T47D (cell line): ENCODE measurements at regions not wholly inside any gene's neighbourhood (a gene's known extent, or its start where the extent isn't known, plus 50 kb on each side); places are given as distances from the start of the nearest gene placed in this dataset.
"Not testable (repeated sequence)": the region's sequence is repeated elsewhere in the genome, so short reads cannot be mapped to it uniquely, and the experiment has no call there.

Experiments
- DNase-seq, 2 experiments: peaks; one replicate each; pipeline versions ENCODE4 v3.0.0 to v3.0.0-alpha.2; 2011 to 2012; ENCODE audit warnings: low read depth in 1 of 2, low spot score in 1 of 2
- JUND ChIP-seq: IDR thresholded peaks from 2 replicates; pipeline ENCODE4 v1.6.1; 2012; ENCODE audit warnings: low read depth
- in situ Hi-C: cut with HindIII; loops from 2 replicates; pipeline ENCODE4 v1.10.0; 2016; ENCODE audit warnings: low sequenced_read_pairs, low pct_unique_long_range_greater_than_20kb

DNA sequence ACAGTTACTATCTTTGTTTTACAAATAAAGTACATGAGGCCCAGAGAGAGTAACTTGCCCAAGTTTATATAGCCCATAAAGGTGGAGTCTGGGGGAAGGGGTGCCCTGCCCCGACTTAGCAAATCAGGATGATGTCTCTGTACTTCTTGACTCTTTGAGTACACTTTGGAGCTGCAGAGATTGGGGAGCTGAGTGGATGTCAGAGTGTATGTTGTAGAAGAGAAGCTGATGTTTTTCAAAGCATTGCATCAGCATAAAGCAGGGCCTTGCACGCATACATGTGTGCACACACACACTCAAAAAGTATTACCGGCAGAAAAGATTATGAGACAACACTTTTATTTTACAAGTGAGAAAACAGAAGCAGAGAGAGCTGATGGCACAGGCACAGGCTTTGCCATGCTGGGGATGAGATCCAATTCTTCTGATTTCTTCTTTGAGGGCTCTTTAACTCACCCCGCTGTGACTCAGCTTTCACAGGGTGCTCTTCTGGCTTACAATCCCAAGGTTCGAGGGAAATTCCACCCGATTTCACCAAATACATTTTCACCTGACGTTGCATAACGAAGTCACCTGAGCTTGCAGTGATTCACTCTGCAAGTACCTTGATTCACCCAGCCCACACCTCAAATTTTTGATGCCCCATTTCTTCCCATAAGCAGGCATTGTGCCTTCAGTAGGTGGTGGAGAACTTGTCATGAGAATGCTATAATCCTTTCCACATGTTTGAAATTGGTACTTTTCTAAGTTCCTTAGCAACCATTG lies 292.8 kb upstream of the BOD1L1 start:
- DNase-seq: no peak
- in situ Hi-C loops: no loop called here
- no peak for TF ChIP-seq JUND

DNA sequence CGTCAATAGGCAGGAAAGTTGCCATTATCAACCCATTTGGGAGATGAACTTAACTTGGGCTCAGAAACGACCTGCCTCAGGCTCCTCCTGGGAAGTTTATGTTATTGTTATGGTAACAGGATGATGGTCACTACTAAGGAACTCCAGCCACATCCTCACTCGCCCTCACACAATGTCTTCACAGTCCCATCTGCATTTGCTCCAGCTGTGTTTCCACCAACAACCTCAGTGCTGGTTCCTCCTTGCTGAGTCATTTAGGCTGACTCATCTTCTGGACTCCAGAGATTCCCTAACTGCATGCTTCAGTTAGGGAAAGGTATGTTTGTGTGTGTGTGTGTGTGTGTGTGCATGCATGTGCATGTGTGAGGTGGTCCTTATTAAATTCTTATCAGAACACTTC lies 293.4 kb upstream of the BOD1L1 start:
- in situ Hi-C loops: no loop called here
- no peak for TF ChIP-seq JUND
- no peak for DNase-seq

DNA sequence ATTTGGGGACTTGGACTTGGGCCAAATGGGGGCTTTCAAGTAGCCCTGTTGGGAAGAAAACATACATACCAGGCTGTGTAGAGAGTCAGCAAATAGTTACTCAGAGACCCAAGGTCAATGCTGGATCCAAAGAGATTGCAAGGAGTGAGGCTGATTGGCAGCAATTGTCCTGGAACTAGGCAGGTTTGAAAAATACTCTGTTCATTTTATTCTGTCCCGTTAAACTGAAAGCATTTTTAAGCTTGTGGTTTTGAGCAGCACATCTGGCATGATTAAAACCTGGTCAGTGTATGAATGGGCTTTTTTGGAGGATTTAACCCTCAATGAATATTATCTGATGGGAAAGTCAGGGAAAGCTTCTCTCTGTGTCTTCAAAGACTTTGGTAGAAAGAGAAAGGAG lies 294.3 kb upstream of the BOD1L1 start:
- DNase-seq: no peak
- in situ Hi-C loops: no loop called here
- TF ChIP-seq JUND: no peak

DNA sequence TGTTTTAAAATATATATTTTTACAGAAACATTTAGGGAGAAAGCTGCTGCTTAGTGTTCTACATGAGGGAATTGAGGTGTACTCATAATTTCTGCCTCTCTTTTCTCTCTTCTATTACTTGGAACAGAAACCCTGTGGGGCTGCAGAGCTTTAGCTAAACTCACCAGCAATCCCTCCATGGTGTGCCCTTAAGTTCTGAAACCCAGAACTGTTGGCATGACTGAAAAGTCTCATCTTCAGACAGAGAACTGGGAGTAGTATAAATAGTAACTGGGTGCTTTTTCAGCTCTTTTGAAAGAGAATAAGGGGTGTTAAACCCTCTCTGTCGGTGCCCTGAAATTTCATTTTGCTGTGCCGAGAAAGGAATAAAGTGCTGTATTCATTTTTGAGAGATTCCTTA lies 294.9 kb upstream of the BOD1L1 start:
- in situ Hi-C loops: no loop called here
- no peak for TF ChIP-seq JUND

DNA sequence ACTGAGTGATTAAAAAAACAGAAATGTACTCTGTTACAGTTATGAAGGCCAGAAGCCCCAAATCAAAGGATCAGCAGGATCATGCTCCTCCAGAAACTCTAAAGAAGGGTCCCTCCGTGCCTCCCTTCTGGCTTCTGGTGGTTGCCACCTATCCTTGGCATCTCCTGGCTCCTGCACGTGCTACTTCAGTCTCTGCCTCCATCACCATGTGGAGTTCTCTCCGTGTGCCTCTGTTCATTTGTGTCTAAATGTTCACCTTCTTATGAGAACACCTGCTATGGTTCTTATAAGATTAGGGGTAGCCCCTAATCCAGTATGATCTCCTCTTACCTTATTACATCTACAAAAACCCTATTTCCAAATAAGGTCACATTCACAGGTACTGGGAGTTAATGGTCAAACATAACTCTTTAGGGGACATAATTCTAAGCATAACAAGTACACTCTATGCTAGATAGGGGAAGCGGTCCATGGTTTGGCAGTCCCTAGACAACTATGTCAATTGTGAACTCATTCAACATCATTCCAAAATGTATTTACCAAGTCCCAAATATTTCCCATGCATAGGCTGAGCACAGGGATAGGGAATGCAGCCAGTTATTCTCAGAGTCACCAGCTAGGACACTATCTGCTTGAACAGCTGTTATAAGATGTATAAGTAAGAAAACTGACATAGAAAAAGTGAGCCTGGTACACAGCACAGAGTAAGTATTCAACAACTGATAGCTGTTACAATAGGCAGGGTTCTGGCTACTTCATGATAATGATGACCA lies 295.5 kb upstream of the BOD1L1 start:
- TF ChIP-seq JUND: no peak
- in situ Hi-C loops: no loop called here
- DNase-seq: no peak

More for the DNA sequence above, 294.9 kb upstream of the BOD1L1 start:
- DNase-seq: no peak

DNA sequence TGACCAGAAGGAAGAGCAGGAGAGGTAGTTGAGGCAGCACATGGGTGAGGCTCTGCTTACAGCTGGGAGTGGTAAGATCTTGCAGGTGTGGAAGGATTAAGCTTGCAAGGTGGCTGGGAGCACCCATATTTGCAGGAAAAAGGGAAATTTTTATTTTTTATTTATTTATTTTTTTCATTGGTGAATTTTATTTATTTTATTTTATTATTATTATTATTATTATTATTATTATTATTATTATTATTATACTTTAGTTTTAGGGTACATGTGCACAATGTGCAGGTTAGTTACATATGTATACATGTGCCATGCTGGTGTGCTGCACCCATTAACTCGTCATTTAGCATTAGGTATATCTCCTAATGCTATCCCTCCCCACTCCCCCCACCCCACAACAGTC lies 297.4 kb upstream of the BOD1L1 start:
- DNase-seq, in situ Hi-C loops: not testable (repeated sequence)

DNA sequence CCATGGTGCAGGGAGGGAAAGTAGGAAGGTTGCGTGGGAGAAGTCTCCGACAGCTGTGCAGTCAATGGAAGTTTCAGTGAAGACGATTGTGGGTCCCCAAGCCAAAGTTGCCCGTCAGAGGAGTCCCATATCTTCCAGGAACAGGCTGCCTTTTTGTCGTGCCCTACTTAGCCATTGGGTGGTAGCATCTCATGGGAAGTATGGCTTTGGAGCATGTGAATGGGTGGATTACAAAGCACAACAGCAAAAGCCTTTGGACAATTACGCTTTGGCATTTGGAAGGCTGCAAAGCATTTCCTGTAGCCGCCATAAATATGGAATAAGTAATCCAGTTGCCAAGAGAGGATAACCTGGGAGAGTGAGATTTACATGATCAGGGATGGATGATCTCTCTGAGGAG lies 300.7 kb upstream of the BOD1L1 start:
- in situ Hi-C loops: no loop called here
- no peak for DNase-seq
- no peak for TF ChIP-seq JUND

DNA sequence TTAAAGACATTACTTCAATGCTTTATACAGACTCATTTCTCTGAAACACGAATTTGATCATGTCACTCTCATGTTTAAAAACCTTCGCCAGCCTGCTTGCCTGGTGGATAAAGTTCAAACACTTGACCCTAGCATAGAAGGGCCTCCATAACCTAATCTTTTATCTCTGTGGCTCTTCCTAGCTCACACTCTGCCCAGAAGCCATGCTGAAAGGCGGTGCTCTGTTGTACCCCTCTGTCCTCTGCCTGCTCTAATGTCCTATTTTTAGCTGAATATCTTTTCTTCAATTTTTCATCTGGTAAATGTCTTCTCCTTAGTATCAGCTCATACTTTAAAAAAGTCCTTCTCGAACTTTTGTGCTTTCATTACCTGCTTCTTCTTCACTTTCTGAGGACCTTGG lies 302.6 kb upstream of the BOD1L1 start:
- no peak for TF ChIP-seq JUND
- DNase-seq: no peak
- in situ Hi-C loops: no loop called here

DNA sequence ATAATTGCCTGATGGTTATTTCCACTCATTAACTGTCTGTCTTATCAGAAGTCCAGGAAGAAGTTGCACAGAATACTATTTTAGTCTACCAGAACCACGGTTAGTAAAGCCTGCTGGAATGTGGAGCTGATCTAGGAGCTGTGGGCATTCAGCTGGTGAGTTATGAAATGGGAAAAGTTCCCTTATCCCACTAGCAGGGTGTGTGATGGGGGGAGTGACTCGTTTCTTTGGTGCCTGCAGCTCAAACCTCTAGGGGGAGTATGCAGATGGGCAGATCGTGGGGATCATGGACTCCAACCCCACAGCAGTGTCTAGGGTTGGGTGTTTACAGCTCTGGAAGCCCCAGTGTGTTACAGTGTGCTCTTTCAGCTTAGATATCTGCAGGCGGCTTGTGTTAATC lies 305.7 kb upstream of the BOD1L1 start:
- DNase-seq: no peak
- no peak for TF ChIP-seq JUND
- in situ Hi-C loops: no loop called here

DNA sequence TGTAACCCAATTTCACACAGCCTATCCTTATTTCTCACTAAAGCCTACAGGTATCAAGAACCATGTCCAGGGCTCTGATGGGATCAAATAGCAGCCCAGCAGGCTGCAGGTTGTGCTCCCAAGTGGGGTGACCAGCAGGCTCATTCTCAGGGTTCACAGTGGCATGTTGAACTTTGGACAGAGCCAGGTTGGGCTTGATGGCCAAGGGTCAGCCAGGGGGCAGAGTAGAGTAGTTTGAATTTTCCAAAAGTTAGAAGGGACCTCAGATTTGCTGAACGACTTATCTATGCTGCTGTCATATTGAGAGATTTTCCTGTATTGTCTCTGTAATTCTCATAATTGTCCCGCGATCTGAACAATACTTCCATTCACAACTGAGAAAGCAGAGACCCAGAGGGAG lies 310.8 kb upstream of the BOD1L1 start:
- no peak for DNase-seq
- TF ChIP-seq JUND: no peak
- in situ Hi-C loops: no loop called here

DNA sequence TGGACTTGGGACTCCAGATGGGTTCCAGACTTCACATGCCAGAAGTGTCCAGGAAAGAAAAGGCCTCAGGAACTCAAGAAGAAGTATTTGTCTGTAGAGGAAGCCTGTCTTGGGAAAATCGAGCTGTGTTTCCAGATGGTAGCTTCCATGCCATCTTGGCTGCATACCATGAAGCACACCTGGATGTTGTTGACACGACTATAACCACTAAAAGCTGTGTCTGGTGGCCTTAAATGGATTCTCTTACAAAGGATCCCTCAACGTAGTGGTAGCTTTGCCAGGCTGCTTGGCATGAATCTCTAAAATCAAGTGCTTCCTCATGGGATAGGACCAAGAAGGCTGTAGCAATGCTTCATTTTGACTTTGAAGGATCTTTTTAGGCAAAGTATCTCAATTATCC lies 313.4 kb upstream of the BOD1L1 start:
- in situ Hi-C loops: no loop called here
- DNase-seq: no peak
- TF ChIP-seq JUND: no peak

DNA sequence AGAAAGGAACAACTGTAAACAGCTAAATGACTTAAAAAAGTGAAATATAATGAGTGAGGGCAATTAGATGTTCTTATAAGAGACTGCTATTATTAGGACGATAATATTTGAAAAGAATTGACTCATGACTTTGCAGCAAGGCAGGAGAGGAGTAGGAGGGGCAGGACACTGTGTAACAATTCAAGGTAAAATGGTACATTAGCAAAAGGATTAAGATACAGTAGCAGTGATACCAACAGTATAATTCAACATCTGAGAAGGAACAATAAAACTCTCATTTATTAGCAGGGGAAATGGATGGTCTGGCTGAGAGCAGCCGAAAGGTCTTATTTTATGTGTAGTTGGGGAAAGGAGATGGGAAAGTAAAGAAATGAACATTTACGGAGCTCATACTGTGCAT lies 315.5 kb upstream of the BOD1L1 start:
- DNase-seq: no peak
- no peak for TF ChIP-seq JUND
- in situ Hi-C loops: no loop called here

DNA sequence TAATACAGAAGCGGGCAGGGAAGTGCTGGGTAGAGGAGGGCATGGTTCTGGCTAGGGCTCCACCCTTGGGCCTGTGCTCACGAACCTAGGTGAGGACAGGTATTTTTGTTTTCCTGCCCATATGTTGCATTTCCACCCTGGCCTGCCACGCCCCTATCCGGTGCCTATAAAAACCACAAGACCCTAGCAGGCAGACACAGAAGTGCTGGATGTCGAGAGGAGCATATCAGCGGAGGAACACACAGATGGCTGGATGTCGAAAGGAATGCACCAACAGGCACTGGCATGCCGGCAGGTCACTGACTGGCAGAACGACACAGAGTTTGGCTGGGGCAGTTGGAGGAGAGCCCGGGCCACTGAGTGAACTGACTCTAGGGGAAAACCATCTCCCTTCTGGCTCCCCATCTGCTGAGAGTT lies 316.6 kb upstream of the BOD1L1 start:
- no peak for TF ChIP-seq JUND
- in situ Hi-C loops: no loop called here
- no peak for DNase-seq

DNA sequence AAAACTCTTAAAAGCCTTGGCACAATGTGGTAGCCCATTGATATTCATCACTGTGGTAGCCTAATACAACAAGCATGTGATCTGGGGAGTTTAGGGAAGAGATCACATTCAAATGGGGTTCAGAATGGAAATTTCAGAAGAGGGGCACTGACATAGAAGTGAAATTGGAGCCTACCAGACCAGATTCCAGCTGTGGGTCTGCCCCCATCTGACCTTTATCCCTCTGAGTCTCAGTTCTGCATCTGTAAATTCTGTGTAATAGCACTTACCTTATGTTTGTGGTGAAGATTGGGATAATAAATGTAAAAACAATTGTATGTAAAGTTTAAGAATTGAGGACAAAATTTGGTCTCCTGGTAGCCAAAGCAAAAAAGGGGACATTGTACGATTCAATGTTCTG lies 320.4 kb upstream of the BOD1L1 start:
- no peak for DNase-seq
- no peak for TF ChIP-seq JUND
- in situ Hi-C loops: no loop called here
